Endothelial cell of umbilical vein (primary cell): ENCODE measurements at regions not wholly inside any gene's neighbourhood (a gene's known extent, or its start where the extent isn't known, plus 50 kb on each side); places are given as distances from the start of the nearest gene placed in this dataset.

Experiments used
- BruUV-seq: library from RNA; stranded (reverse); fragments of 400-500 nt; replicated peaks from 2 replicates; lab custom pipeline; 2021; lab: Mats Ljungman, UMichigan
- CTCF ChIA-PET: fragments of 300-600, 350-600 bp; sonication (Branson Sonifier 250); formaldehyde crosslinking; loops from one replicate; lab custom pipeline; 2021; ENCODE audit warnings: antibody characterized with exemption, inconsistent platforms; lab: Charles Lee
- POLR2A ChIA-PET: fragments of 300-600, 350-600 bp; sonication (Branson Sonifier 250); formaldehyde crosslinking; loops from one replicate; lab custom pipeline; 2021; ENCODE audit warnings: antibody characterized with exemption, inconsistent platforms; lab: Charles Lee
- DNase-seq: peaks from one replicate; pipeline ENCODE4 v3.0.0-alpha.2; 2011; ENCODE audit warnings: low read depth, low spot score
- FAIRE-seq: peaks from 2 replicates; lab custom pipeline; 2011; peaks lifted over from hg19 to GRCh38; lab: Jason Lieb, UNC
- H2AFZ ChIP-seq: 2 replicates; pipeline ENCODE4 v1.6.0; 2012; ENCODE audit warnings: low read depth, low read length, control low read depth, inconsistent platforms
- H3K27ac ChIP-seq: 2 replicates; pipeline ENCODE4 v1.5.1; 2011; ENCODE audit warnings: low read depth, mild to moderate bottlenecking, control low read depth, low read length, moderate library complexity; ENCODE audit not compliant: insufficient read depth
- H3K27me3 ChIP-seq, 2 experiments: 2 replicates each; pipeline versions ENCODE4 v1.6.0 to v1.6.1; 2011; ENCODE audit warnings: low read length in 2 of 2, mixed read lengths in 1 of 2; ENCODE audit not compliant: control insufficient read depth in 2 of 2, insufficient read depth in 2 of 2
- H3K36me3 ChIP-seq, 2 experiments: 2 replicates in 1 of 2; 3 replicates in 1 of 2; pipeline ENCODE4 v1.5.1; 2011; ENCODE audit warnings: low read length in 2 of 2, mild to moderate bottlenecking in 1 of 2, moderate library complexity in 1 of 2; ENCODE audit not compliant: control insufficient read depth in 2 of 2, insufficient read depth in 2 of 2; ENCODE audit errors: extremely low read depth in 1 of 2
- H3K4me1 ChIP-seq: 3 replicates; pipeline ENCODE4 v1.5.1; 2011; ENCODE audit warnings: mild to moderate bottlenecking, low read length; ENCODE audit not compliant: control insufficient read depth, insufficient read depth; ENCODE audit errors: extremely low read depth
- H3K4me2 ChIP-seq: 2 replicates; pipeline ENCODE4 v1.6.1; 2011; ENCODE audit warnings: low read length, control low read depth, mixed read lengths; ENCODE audit not compliant: insufficient read depth
- H3K4me3 ChIP-seq, 3 experiments: fragments of 200-600 bp in 1 of 3; sonication (generic), shearing (Covaris generic) in 1 of 3; replicated peaks in 1 of 3; 2 replicates each; pipeline ENCODE4 v1.5.1; 2011 to 2016; ENCODE audit warnings: control low read depth in 3 of 3, low read length in 3 of 3, mild to moderate bottlenecking in 2 of 3, inconsistent platforms in 1 of 3, low read depth in 1 of 3, moderate library complexity in 1 of 3; ENCODE audit not compliant: insufficient read depth in 1 of 3
- H3K79me2 ChIP-seq: 2 replicates; pipeline ENCODE4 v1.6.0; 2012; ENCODE audit warnings: low read length, inconsistent platforms; ENCODE audit not compliant: control insufficient read depth, insufficient read depth
- H3K9ac ChIP-seq: replicated peaks from 2 replicates; pipeline ENCODE3; 2011; ENCODE audit warnings: low read length, control low read depth; ENCODE audit not compliant: insufficient read depth; ENCODE audit errors: extremely low read depth
- H3K9me1 ChIP-seq: replicated peaks from 3 replicates; pipeline ENCODE4 v1.6.0; 2011; ENCODE audit warnings: mild to moderate bottlenecking, low read length; ENCODE audit not compliant: control insufficient read depth, insufficient read depth; ENCODE audit errors: extremely low read depth
- H3K9me3 ChIP-seq: replicated peaks from 2 replicates; pipeline ENCODE4 v1.5.1; 2012; ENCODE audit warnings: low read length, inconsistent platforms; ENCODE audit not compliant: control insufficient read depth, insufficient read depth
- H4K20me1 ChIP-seq: replicated peaks from 2 replicates; pipeline ENCODE3; 2011; ENCODE audit warnings: mild to moderate bottlenecking, low read length; ENCODE audit not compliant: control insufficient read depth, insufficient read depth; ENCODE audit errors: extremely low read depth
- CTCF ChIP-seq, 2 donors: IDR thresholded peaks; 1 replicate in 1 of 2; 2 replicates in 1 of 2; pipeline ENCODE4 v1.5.1; 2011; ENCODE audit warnings: low read length in 2 of 2, mild to moderate bottlenecking in 2 of 2, moderate library complexity in 2 of 2, control low read depth in 1 of 2, inconsistent platforms in 1 of 2, low read depth in 1 of 2; ENCODE audit not compliant: insufficient read depth in 1 of 2; ENCODE audit errors: extremely low read depth in 1 of 2
- EZH2 ChIP-seq: IDR thresholded peaks from 2 replicates; pipeline ENCODE4 v1.6.1; 2012; ENCODE audit warnings: borderline replicate concordance, low read depth, mild to moderate bottlenecking, moderate library complexity, low read length, inconsistent platforms; ENCODE audit not compliant: severe bottlenecking
- FOS ChIP-seq: IDR thresholded peaks from 2 replicates; pipeline ENCODE4 v1.6.1; 2011; ENCODE audit warnings: mild to moderate bottlenecking, low read length, moderate library complexity, borderline replicate concordance; ENCODE audit not compliant: insufficient read depth
- JUN ChIP-seq: IDR thresholded peaks from 2 replicates; pipeline ENCODE4 v1.6.1; 2011; ENCODE audit warnings: borderline replicate concordance, low read depth; ENCODE audit not compliant: insufficient read length, insufficient read depth
- MAX ChIP-seq: IDR thresholded peaks from 2 replicates; pipeline ENCODE4 v1.6.1; 2011; ENCODE audit not compliant: insufficient read depth, insufficient read length
- POLR2AphosphoS5 ChIP-seq: IDR thresholded peaks from 2 replicates; pipeline ENCODE4 v1.6.1; 2012; ENCODE audit warnings: low read depth, mild to moderate bottlenecking, control low read depth, low read length, moderate library complexity; ENCODE audit not compliant: insufficient read depth
- dilution Hi-C: fragments of 300-500 bp; cut with MboI; formaldehyde crosslinking; loops from one replicate; pipeline ENCODE4 v1.15.0; 2019; ENCODE audit warnings: low sequenced_read_pairs; ENCODE audit not compliant: extremely low pct_ligation_motif_present
- intact Hi-C: fragments of 100-400 bp; cut with micrococcal nuclease; formaldehyde crosslinking; loops from one replicate; pipeline ENCODE4 v1.10.0; 2022

- H3K36me3 ChIP-seq = no peaks in the 10 kb centered on the region
- no peak overlapping the region for H3K9ac ChIP-seq
- intact Hi-C loops (no loop called here), dilution Hi-C loops (no loop called here)
- H3K9me1 ChIP-seq = no peaks in the 10 kb centered on the region
- no peak for DNase-seq
- H3K4me1 ChIP-seq = no peaks in the 10 kb centered on the region
- H3K27ac ChIP-seq = no peak overlapping the region
- H2AFZ ChIP-seq = no peak overlapping the region
- CTCF ChIA-PET = no interaction called here
- H4K20me1 ChIP-seq = no peaks in the 10 kb centered on the region
- FAIRE-seq = no peak
- H3K79me2 ChIP-seq = no peaks in the 10 kb centered on the region
- no peak for TF ChIP-seq FOS
- no peak for TF ChIP-seq POLR2AphosphoS5
- no peak for TF ChIP-seq CTCF (IDR thresholded peaks at IDR 0.05; ENCODE audit: extremely low read depth in 1 of 2, insufficient read depth in 1 of 2, low read depth in 1 of 2, low read length in 2 of 2)
- no peak for TF ChIP-seq JUN
- TF ChIP-seq MAX = no peak
- TF ChIP-seq EZH2 = no peak
- no peak overlapping the region for H3K4me2 ChIP-seq
- BruUV-seq = no TSS peak
- H3K4me3 ChIP-seq = no peak overlapping the region
- H3K9me3 ChIP-seq = peaks cover 3% of the 10 kb centered on the region
- no peaks in the 10 kb centered on the region for H3K27me3 ChIP-seq
- POLR2A ChIA-PET = no interaction called here
Measured at GRCh38 chr6:121639021-121639420, 203.6 kb downstream of the GJA1 start.
